ENCODE measurements at regions not wholly inside any gene's neighbourhood (a gene's known extent, or its start where the extent isn't known, plus 50 kb on each side); places are given as distances from the start of the nearest gene placed in this dataset.

DNA sequence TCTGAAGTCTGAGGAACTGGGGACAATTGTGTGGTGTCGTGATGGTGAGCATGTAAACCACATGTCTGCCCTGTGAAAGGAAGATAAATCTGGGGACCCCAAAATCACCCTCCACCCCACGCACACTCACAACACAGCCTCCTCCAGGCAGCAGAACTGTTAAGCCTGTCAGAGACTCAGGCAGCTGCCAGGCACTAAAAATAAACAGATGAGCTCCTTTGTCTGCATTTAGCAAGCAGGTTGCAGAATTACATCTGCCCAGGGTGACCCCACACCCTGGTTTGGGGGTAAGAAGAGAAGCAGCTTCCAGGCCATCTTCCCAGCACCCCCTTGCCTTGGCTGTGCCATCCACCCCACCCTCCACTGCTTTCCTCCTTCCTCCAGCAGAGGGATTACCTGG lies 119.1 kb upstream of the RUNX3 start:
- H3K36me3 Mint-ChIP-seq (ENCODE audit: insufficient read depth), result peaks cover 5% of the 10 kb centered on the region
- ATAC-seq (replicated peaks) (no peak), DNase-seq (no peak)
- H3K27ac Mint-ChIP-seq, result peak overlapping the region in 1 of 2 donors; percentile 74
- H3K4me3 Mint-ChIP-seq, result no peak overlapping the region
- peaks cover 0 to 21% of the 10 kb centered on the region in 2 donors for H3K27me3 Mint-ChIP-seq
- H3K4me1 Mint-ChIP-seq (ENCODE audit: low read depth in 2 of 2), result peaks cover 9 to 15% of the 10 kb centered on the region in 2 donors
- no peaks in the 10 kb centered on the region for H3K9me3 Mint-ChIP-seq

DNA sequence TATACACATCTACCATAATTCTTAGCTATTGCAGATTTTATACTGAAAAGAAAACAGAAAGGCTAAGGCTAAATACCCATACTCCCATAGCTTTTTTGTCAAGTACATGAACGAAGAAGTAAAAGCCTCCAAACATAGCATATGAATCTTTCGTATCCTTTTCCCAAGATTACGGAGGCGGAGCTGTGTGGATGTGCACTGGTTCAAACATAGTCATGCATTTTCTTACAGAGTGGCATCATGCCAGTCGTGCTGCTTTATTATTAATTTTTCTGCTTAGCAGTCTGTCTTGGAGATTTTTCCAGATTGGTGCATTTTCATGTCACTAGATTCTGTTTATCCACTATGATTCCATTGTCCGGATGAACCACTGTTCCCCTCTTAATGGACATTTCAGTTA lies 118.7 kb upstream of the RUNX3 start:
- no peaks in the 10 kb centered on the region for H3K9me3 Mint-ChIP-seq
- H3K27me3 Mint-ChIP-seq, result peaks cover 0 to 17% of the 10 kb centered on the region in 2 donors
- H3K36me3 Mint-ChIP-seq (ENCODE audit: insufficient read depth), result peaks cover 5% of the 10 kb centered on the region
- ATAC-seq (replicated peaks), result no peak
- H3K27ac Mint-ChIP-seq, result no peak overlapping the region
- DNase-seq, result no peak
- H3K4me3 Mint-ChIP-seq, result no peak overlapping the region
- H3K4me1 Mint-ChIP-seq (ENCODE audit: low read depth in 2 of 2), result peaks cover 9 to 15% of the 10 kb centered on the region in 2 donors

DNA sequence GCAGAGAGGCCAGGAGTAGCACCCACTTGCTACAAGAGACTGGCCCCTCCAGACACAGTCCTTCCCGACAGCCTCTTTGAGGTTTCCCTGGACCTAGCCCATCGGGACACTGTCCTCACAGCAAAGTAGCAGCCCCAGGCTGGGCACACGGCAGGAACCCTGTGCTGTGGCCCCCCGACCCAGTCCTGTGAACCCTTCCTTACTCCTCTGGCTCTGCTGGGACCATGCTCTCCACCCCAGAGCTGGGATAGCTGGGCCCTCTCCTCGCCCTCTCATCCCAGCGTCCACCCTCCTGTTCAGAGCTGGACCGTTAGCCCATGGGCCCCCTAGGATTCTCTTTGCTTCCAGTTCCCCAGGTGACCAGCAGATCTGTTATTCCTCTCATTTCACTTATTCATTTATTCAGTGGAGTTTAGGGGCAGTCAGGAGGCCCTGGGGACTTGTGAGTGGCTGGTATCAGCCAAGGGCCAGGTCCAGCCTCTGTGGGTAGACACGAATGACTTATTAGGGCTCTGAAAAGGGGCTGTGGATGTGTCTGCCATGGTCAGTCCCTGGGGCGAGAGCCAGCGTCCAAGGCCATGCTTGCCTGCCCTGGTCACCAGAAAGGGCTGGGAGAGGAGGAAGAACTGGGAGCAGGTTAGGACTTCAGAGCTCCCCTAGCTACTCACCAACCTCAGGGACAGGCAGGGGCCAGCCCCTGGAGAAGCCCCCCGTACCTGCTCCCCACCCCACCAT lies 117.6 kb upstream of the RUNX3 start:
- H3K9me3 Mint-ChIP-seq, result no peaks in the 10 kb centered on the region
- H3K27me3 Mint-ChIP-seq, result peaks cover 0 to 10% of the 10 kb centered on the region in 2 donors
- peaks cover 11 to 17% of the 10 kb centered on the region in 2 donors for H3K4me1 Mint-ChIP-seq (ENCODE audit: low read depth in 2 of 2)
- no peak overlapping the region for H3K27ac Mint-ChIP-seq
- ATAC-seq (replicated peaks), result no peak
- H3K4me3 Mint-ChIP-seq, result no peak overlapping the region
- peaks cover 8% of the 10 kb centered on the region for H3K36me3 Mint-ChIP-seq (ENCODE audit: insufficient read depth)
- DNase-seq, result no peak

GRCh38 chr1:25046194-25046532 lies 116.1 kb upstream of the RUNX3 start:
- ATAC-seq (replicated peaks) (no peak), DNase-seq (no peak)
- Mint-ChIP-seq H3K4me3 (no peak overlapping the region), H3K27ac (no peak overlapping the region), H3K27me3 (peaks cover 0 to 2% of the 10 kb centered on the region in 2 donors), H3K9me3 (no peaks in the 10 kb centered on the region), H3K4me1 (ENCODE audit: low read depth in 2 of 2) (peaks cover 21 to 26% of the 10 kb centered on the region in 2 donors), H3K36me3 (ENCODE audit: insufficient read depth) (peaks cover 8% of the 10 kb centered on the region)

- Mint-ChIP-seq H3K36me3 (ENCODE audit: insufficient read depth) (peaks cover 8% of the 10 kb centered on the region), H3K4me3 (no peak overlapping the region), H3K9me3 (no peaks in the 10 kb centered on the region), H3K27me3 (peaks cover 0 to 7% of the 10 kb centered on the region in 2 donors), H3K4me1 (ENCODE audit: low read depth in 2 of 2) (peaks cover 27 to 31% of the 10 kb centered on the region in 2 donors), H3K27ac (no peak overlapping the region)
- DNase-seq (no peak), ATAC-seq (replicated peaks) (no peak)
These were observed 115.6 kb upstream of the RUNX3 start for GRCh38 chr1:25045480-25046193.

DNA sequence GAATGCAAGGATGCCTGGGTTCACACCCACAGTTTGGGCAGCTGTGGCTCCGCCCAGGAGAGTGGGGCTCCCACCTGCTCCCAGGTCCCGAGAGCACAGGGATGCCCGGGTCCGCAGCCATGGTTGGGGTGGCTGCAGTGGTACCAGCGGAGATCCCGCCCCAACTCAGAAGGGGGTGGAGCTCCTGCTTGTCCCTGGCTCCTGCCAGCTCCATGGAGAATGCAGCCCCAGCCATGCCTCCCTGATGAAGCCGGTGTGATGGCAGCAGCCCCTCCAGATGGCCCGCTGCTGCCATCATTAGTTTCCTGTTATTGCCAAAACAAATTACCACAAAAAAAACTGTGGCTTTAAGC lies 113.1 kb upstream of the RUNX3 start:
- no peak overlapping the region for H3K27ac Mint-ChIP-seq
- H3K4me1 Mint-ChIP-seq (ENCODE audit: low read depth in 2 of 2), result peaks cover 26 to 39% of the 10 kb centered on the region in 2 donors
- peaks cover 8% of the 10 kb centered on the region for H3K36me3 Mint-ChIP-seq (ENCODE audit: insufficient read depth)
- H3K9me3 Mint-ChIP-seq, result no peaks in the 10 kb centered on the region
- ATAC-seq (replicated peaks) (no peak), DNase-seq (no peak)
- peaks cover 0 to 8% of the 10 kb centered on the region in 2 donors for H3K27me3 Mint-ChIP-seq
- H3K4me3 Mint-ChIP-seq, result peak overlapping the region; percentile 13 to 43

DNA sequence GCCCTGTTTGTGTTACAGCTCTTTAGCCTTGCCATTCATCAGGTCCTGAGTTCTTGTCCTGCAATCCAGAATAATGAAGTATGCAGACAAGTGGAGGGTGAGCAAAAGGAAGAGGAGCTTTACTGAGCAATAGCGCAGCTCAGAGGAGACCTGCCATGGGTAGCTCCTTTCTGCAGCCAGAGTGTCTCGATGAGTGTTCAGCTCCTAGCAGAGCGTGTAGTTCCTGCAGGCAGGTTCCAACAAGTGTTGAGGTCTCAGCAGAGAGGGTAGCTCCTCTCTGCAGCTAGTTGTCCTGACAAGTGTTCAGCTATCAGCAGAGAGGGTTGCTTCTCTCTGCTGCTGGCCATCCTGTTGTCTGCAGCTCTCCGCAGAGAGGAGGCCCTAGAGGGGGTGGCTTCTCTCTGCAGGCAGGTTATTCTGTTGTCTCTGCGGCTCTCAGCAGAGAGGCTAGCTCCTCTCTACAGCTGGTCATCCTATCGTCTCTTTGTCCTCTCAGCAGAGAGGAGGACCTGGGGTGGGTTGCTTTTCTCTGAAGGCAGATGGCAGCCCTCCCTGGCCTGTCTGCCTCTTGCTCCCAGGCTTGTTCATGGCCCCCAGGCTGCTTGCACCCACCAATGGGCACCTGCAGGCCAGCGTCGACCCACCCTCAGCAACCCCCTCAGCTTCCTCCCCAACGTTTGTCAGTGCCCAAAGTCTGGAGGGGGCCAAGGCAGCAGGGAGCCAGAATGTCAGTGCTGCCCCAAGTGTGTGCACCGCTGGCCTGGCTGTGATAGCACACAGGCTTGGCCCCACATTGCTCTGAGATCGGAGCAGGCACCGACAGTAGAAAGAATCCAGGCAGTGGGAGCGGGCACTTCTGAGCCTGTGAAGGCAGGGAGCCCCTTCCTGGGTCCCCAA lies 112.5 kb upstream of the RUNX3 start:
- H3K4me3 Mint-ChIP-seq, result peak overlapping the region; percentile 15 to 60
- H3K27ac Mint-ChIP-seq, result peak overlapping the region in 1 of 2 donors; percentile 86
- no peaks in the 10 kb centered on the region for H3K9me3 Mint-ChIP-seq
- DNase-seq, result no peak
- H3K27me3 Mint-ChIP-seq, result peaks cover 0 to 8% of the 10 kb centered on the region in 2 donors
- peaks cover 8% of the 10 kb centered on the region for H3K36me3 Mint-ChIP-seq (ENCODE audit: insufficient read depth)
- peak; percentile 28 for ATAC-seq (replicated peaks)
- peaks cover 26 to 43% of the 10 kb centered on the region in 2 donors for H3K4me1 Mint-ChIP-seq (ENCODE audit: low read depth in 2 of 2)

DNA sequence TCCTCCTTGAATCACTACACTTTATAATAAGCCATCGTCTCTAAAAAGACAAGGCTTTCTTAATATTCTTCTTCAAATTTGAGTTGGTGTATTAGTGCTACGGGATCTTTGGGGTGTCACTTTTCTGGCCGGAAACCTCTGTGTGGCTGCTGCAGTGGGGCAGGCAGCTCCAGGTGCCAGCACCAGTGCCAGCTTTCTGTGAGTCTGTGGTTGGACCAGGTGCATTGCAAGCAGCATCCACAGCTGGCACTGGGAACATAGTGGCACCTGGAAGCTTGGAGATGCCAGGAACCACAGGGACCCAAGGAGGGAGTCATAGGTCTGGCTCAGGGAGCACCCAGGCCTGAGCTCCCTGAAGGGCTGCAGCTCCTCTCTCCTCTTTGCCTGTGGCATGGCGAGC lies 111.8 kb upstream of the RUNX3 start:
- Mint-ChIP-seq H3K9me3 (no peaks in the 10 kb centered on the region), H3K27me3 (peaks cover 0 to 8% of the 10 kb centered on the region in 2 donors), H3K36me3 (ENCODE audit: insufficient read depth) (peaks cover 12% of the 10 kb centered on the region), H3K27ac (peak overlapping the region; percentile 64 to 86), H3K4me3 (peak overlapping the region; percentile 60 to 72), H3K4me1 (ENCODE audit: low read depth in 2 of 2) (peaks cover 31 to 48% of the 10 kb centered on the region in 2 donors)
- ATAC-seq (replicated peaks), result peak; percentile 58
- DNase-seq, result no peak

GRCh38 chr1:25040122-25040685 lies 110.1 kb upstream of the RUNX3 start:
- DNase-seq (no peak), ATAC-seq (replicated peaks) (no peak)
- Mint-ChIP-seq H3K4me3 (no peak overlapping the region), H3K9me3 (no peaks in the 10 kb centered on the region), H3K36me3 (ENCODE audit: insufficient read depth) (peaks cover 12% of the 10 kb centered on the region), H3K4me1 (ENCODE audit: low read depth in 2 of 2) (peaks cover 31 to 49% of the 10 kb centered on the region in 2 donors), H3K27ac (no peak overlapping the region), H3K27me3 (peaks cover 0 to 8% of the 10 kb centered on the region in 2 donors)

DNA sequence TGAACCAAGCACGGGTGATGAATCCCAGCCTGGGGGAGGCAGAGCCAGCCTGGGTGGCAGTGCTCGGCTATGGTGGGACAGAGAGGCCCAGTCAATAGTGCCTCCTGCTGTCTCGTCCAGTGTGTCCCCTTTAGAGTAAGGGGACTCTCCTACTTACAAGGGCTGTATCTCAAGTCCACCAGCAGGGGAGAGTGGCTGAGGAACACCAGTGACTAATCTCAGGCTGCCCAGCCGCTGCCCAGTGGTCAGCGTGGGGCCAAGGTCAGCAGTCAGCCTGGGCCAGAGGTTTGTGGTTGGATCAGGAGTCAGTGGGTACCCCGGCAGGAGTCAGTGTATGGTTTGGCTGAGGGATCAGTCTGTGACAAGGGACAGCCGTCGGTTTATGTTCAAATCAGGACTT lies 109.2 kb upstream of the RUNX3 start:
- Mint-ChIP-seq H3K4me1 (ENCODE audit: low read depth in 2 of 2) (peaks cover 36 to 44% of the 10 kb centered on the region in 2 donors), H3K27ac (no peak overlapping the region)

DNA sequence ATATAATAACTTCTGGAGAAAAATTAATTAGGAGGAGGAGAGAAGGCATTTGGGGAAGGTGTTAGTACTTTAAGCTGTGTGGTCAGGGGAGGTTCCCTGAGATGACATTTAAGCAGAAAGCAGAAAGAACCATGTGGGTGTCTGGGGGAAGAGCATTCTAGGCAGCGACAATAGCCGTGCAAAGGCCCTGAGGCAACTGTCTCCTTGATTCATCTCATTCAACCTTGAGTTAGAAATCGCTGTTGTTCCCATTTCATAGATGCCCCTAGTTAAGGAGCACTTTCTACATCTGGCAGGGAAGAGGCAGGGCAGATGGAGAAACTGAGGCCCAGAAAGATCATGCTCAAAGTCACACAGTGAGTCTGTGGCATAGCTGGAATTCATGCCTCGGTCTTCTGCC lies 108.6 kb upstream of the RUNX3 start:
- Mint-ChIP-seq H3K27ac (peak overlapping the region in 1 of 2 donors; percentile 42), H3K9me3 (no peaks in the 10 kb centered on the region), H3K4me1 (ENCODE audit: low read depth in 2 of 2) (peaks cover 41% of the 10 kb centered on the region in 2 donors), H3K27me3 (peaks cover 0 to 8% of the 10 kb centered on the region in 2 donors), H3K4me3 (no peak overlapping the region), H3K36me3 (ENCODE audit: insufficient read depth) (peaks cover 12% of the 10 kb centered on the region)
- no peak for ATAC-seq (replicated peaks)
- no peak for DNase-seq

More for the DNA sequence above, 109.2 kb upstream of the RUNX3 start:
- Mint-ChIP-seq H3K9me3 (no peaks in the 10 kb centered on the region), H3K27me3 (peaks cover 0 to 8% of the 10 kb centered on the region in 2 donors), H3K4me3 (no peak overlapping the region), H3K36me3 (ENCODE audit: insufficient read depth) (peaks cover 7% of the 10 kb centered on the region)
- ATAC-seq (replicated peaks), result no peak
- no peak for DNase-seq

DNA sequence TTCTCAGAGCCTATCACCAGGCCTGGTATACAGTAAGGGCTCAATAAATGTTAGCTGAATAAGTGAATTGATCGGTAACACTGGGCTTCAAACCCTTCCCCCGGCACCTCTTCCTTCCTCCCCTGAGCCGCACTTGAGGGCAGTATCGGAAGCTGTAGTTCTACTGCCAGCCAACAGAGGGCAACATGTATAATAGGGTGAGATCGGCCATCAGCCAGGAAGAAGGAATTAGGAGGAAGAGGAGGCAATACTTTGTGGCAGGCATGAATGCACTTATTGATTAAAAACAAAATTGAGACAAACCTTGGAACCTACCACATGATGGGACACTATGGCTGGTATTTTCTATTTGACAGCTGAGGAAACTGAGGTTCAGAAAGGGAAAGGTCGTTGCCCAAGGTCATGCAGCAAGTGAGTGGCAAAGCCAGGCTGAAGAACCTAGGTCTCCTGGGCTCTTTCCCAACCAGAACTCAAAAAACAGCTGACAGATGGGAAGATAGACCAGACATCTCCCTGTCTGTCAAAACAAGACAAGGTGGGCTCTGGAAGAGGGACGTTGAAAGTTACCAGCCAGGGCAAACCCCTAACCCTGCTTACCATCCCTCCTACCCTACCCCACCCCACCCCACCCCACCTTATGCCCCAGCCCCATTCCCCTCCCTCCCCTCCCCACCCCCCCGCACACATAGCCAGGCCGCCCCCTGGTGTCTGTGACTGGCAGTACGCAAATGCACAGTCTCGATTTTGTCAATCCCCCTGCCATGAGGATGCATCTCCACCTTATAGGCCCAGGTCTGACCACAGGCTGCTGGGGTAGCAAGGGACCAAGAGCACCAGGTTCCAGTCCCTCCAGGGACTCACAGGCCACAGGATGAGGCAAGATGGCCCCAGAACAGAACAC lies 107.3 kb upstream of the RUNX3 start:
- H3K36me3 Mint-ChIP-seq (ENCODE audit: insufficient read depth), result peaks cover 12% of the 10 kb centered on the region
- ATAC-seq (replicated peaks) (no peak), DNase-seq (peak; percentile 47 to 52 (median 48))
- H3K4me3 Mint-ChIP-seq, result peak overlapping the region; percentile 24 to 51
- peak overlapping the region in 1 of 2 donors; percentile 5 for H3K27ac Mint-ChIP-seq
- no peaks in the 10 kb centered on the region for H3K9me3 Mint-ChIP-seq
- peaks cover 51 to 52% of the 10 kb centered on the region in 2 donors for H3K4me1 Mint-ChIP-seq (ENCODE audit: low read depth in 2 of 2)
- H3K27me3 Mint-ChIP-seq, result peaks cover 0 to 8% of the 10 kb centered on the region in 2 donors
